ENCODE measurements at regions not wholly inside any gene's neighbourhood (a gene's known extent, or its start where the extent isn't known, plus 50 kb on each side); places are given as distances from the start of the nearest gene placed in this dataset.
"Not testable (repeated sequence)": the region's sequence is repeated elsewhere in the genome, so short reads cannot be mapped to it uniquely, and the experiment has no call there.

DNA sequence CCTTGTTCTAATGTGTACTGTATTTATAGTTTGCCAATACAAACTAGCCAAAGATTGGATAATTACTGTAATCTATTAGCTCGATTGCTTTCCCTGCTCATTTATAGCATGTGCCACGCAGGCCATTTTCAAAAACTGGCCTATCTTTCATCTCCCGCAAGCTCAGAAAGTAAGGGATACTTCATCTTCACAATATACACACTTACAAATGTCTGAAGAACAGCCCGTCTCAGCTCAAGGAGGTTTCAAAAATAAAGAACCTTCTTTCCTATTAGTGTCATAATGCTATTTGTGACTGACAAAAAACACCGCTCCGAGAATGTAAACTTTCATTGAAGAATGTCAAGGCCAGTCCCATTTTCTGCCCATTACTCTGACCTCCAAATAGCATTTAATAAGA lies 306.4 kb upstream of the ZNF507 start:
- DNase-seq (ENCODE audit: low read depth), result no peak

GRCh38 chr19:32039440-32039839 lies 306.0 kb upstream of the ZNF507 start:
- DNase-seq (ENCODE audit: low read depth), result no peak

DNA sequence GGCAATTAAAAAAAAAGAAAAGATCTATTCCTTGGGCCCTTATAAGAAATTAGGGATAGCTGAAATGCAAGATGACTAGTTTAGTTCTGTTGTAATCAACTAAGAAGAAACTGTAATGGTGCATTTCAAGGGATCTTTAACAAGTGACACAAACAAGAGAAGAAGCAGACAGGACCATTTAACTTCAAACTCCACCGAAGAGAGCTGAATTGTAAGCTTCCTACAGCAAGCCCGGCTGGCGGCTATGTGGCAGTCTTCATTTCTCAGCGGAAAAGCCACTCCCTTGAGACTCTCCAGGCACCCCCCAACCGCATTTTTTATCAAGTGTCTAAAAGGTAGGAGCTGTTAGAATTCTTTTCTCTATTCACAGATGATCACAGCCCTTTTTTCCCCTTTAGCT lies 305.2 kb upstream of the ZNF507 start:
- no peak for DNase-seq (ENCODE audit: low read depth)

GRCh38 chr19:32041681-32042292 lies 303.6 kb upstream of the ZNF507 start:
- DNase-seq (ENCODE audit: low read depth), result no peak

DNA sequence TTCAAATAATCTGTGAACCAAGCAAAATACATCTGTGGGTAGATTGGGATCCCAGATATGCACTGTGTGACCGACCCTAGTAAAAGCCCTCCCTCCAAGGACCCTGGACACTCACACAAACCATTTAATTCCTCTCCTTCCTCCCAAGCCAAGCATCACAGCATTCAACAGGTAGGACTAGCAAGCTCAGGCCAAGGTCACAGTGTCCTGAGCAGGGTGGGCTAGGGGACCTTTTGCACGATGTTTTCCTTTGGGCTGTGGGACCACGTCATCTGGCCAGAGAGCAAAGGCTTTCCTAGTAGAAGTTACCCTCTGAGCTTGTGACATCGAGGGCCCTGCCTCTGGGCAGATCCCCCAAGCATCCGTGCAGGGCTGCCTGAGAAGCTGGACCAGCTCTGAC lies 297.6 kb upstream of the ZNF507 start:
- DNase-seq (ENCODE audit: low read depth), result no peak

DNA sequence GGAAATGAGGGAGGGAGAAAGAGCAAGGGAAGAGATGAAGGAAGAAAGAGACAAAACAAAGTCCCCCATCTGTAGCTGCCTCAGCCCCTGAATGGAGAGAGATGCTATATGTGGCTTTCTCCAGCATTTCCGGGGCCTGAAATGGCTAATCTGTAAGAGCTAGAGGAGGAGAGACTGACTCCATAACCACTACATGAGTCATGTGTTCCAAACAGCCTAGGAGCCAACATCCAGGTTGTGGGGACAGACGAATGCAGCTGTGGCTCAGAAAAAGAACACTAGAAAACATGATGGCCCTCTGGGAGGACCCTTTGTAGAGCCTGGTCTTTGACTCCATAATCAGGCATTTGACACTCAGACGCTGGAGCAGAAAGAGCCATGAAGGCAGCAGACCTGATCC lies 292.0 kb upstream of the ZNF507 start:
- DNase-seq (ENCODE audit: low read depth), result no peak

GRCh38 chr19:32053861-32054260 lies 291.5 kb upstream of the ZNF507 start:
- no peak for DNase-seq (ENCODE audit: low read depth)

- no peak for DNase-seq (ENCODE audit: low read depth)
Observed at GRCh38 chr19:32058131-32058530, 287.3 kb upstream of the ZNF507 start.

DNA sequence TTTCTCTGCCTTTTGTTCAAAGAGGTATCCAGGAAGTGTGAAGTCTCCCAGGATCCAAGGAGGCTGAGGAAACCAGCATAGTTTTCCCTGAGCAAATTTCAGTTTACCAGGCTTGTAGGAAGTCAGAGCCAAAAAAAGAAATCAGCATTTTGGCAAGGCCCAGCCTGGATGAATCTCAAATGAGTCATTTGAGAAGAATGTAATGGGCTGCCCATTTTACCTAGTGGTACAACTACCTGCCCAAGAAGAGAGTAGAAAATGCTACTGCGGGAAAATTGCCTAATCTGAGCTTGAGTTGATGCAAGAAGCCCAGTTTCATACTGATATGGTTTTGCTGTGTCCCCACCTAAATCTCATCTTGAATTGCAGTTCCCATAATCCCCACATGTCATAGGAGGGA lies 284.1 kb upstream of the ZNF507 start:
- DNase-seq (ENCODE audit: low read depth), result no peak

- DNase-seq (ENCODE audit: low read depth), result no peak
Observed at GRCh38 chr19:32063601-32064000, 281.8 kb upstream of the ZNF507 start.

- no peak for DNase-seq (ENCODE audit: low read depth)
Observed at GRCh38 chr19:32066056-32066455, 279.4 kb upstream of the ZNF507 start.

- DNase-seq (ENCODE audit: low read depth), result no peak
Observed at GRCh38 chr19:32067685-32068084, 277.7 kb upstream of the ZNF507 start.

GRCh38 chr19:32068793-32069192 lies 276.6 kb upstream of the ZNF507 start:
- no peak for DNase-seq (ENCODE audit: low read depth)

DNA sequence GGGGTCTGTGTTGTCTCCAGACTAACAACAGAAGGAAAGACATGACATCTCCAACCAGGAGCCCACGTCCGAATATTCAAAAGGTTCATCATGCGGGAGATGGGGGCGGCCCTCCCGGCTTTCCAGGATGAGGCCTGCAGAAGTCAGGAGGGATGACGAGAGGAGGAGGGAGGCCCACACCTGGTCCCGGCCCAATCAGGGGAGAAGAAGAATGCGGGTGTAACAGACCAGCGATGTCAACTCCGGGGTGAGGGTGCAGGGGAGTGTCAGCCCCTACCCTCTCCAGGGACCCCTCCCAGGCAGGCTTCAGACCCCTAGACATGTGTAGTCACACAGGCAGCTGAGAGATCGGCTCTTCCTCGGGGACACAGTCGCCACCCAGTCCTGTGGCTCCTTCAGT lies 275.3 kb upstream of the ZNF507 start:
- no peak for DNase-seq (ENCODE audit: low read depth)

DNA sequence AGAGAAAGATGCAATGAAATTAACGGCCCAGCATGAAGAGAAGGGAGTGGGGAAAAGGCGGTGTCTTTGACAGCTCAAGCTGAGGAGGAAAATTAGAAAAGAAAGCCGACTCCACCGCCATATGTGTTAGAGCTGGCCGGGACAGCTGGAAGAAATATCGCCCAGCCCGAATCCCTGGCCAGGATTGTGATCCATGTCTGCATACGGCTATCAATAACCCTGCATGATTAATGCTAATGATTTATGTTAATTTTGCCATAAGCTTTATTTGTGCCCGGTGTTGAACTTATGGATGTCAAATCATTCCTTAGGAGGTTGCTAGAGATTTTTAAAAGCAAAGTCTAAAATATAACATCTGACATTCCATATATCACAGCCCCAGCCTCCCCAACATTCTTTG lies 263.4 kb upstream of the ZNF507 start:
- DNase-seq (ENCODE audit: low read depth), result no peak

DNA sequence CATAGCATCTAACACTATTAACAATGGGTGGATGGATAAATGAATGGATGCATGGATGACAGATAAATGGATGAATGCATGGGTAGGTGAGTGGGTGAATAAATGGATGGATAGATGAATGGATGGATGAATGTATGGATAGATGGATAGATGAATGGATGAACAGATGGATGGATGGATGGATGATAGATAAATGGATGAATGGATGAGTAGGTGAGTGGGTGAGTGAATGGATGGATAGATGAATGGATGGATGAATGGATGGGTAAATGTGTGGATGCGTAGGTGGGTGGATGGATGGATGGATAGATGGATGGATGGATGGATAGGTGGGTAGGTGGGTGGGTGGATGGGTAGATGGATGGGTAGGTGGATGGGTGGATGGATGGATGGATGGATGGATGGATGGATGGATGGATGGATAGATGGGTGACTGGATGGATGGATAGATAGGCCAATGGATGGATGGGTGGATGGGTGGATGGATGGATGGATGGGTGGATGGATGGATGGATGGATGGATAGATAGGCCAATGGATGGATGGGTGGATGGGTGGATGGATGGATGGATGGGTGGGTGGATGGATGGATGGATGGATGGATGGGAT lies 260.6 kb upstream of the ZNF507 start:
- DNase-seq (ENCODE audit: low read depth), result not testable (repeated sequence)

- no peak for DNase-seq (ENCODE audit: low read depth)
Observed at GRCh38 chr19:32091241-32091640, 254.2 kb upstream of the ZNF507 start.

- DNase-seq (ENCODE audit: low read depth), result no peak
Observed at GRCh38 chr19:32097011-32097410, 248.4 kb upstream of the ZNF507 start.

GRCh38 chr19:32097620-32098019 lies 247.8 kb upstream of the ZNF507 start:
- DNase-seq (ENCODE audit: low read depth), result no peak

- DNase-seq (ENCODE audit: low read depth), result no peak
Observed at GRCh38 chr19:32098968-32099367, 246.4 kb upstream of the ZNF507 start.

DNA sequence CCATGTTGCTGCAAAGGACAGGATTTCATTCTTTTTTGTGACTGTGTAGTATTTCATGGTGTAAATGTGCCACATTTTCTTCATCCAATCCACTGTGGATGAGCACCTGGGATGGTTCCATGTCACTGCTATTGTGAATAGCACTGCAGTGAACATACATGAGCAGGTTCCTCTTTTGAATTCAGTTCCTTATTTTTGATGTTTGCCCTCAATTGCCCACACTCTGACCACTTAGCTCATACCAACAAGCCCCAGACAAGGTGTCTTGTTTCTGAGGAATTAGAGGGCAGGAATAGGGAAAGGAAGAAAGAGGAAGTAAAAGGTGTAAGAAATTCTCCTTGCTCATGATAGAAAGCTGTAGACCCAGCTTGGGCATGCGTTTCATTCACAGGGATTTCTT lies 244.2 kb upstream of the ZNF507 start:
- DNase-seq (ENCODE audit: low read depth), result no peak

- DNase-seq (ENCODE audit: low read depth), result no peak
Observed at GRCh38 chr19:32103541-32103940, 241.9 kb upstream of the ZNF507 start.

DNA sequence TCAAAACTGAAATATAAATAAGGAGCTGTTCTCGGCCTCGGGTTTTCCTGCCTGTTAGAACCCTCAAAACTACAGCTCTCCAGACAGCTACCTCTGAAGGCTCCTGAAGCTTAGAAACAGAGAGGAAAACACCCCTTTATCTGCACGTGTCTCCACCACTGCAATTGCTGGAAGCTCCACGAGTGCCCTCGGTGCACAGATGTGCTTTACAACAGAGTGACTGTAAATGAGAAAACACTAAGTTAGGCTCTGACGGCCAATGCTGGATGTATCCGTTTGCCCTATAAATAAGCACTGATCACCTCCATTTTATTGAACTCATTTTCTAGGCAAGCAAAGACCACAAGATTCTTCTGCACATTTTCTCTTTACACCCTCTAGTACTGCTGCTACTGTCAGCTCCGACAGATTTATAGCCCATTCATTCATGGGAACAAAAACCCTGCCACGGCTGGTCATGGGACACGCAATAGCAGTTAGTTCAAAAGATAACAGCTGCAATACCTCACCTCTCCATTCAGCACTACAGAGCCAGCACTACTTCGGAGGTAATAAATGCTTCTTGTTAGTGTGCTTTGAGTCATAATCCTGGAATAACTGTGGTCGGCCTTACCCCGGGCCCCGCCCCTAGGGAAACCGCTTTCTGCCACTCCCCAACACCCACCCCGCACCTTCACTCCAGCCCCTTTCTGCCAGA lies 241.1 kb upstream of the ZNF507 start:
- DNase-seq (ENCODE audit: low read depth), result no peak

GRCh38 chr19:32104850-32105235 lies 240.6 kb upstream of the ZNF507 start:
- DNase-seq (ENCODE audit: low read depth), result no peak
